ENCODE measurements at regions not wholly inside any gene's neighbourhood (a gene's known extent, or its start where the extent isn't known, plus 50 kb on each side); places are given as distances from the start of the nearest gene placed in this dataset.

DNA sequence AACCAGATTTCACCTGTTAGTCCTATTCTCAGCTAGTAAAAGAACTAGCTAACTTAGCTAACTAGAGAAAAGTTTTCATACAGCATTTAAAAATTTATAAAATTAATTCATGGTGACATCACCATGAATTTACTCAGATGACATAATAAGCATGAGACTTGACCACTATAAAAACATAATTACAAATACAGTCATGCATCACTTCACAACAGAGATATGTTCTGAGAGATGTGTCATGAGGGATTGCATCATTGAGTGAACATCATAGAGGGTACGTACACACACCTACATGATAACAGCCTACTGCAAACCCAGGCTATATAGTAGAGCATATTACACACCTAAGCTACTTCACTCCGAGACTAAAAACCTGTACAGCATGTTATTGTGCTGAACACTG, 481.3 kb upstream of the CHAC2 start:
- Histone ChIP-seq H3K4me1 (ENCODE audit: low read length) (no peaks in the 10 kb centered on the region), H3K9me3 (ENCODE audit: low read length) (no peaks in the 10 kb centered on the region), H3K9me2 (replicated peaks; ENCODE audit: insufficient read depth, low read length) (no peaks in the 10 kb centered on the region), H3K4me2 (ENCODE audit: low read depth, low read length, poor library complexity, severe bottlenecking) (no peak overlapping the region), H4K20me1 (ENCODE audit: insufficient read depth, low read depth, low read length) (no peaks in the 10 kb centered on the region), H3K4me3 (ENCODE audit: low read length) (no peak overlapping the region), H3K79me2 (ENCODE audit: low read length) (no peaks in the 10 kb centered on the region), H2AFZ (ENCODE audit: low read length) (no peak overlapping the region), H3K27ac (ENCODE audit: low read length) (no peak overlapping the region), H3K36me3 (ENCODE audit: insufficient read depth, low read length) (no peaks in the 10 kb centered on the region), H3K9ac (ENCODE audit: low read length) (no peak overlapping the region), H3K27me3 (ENCODE audit: low read length) (no peaks in the 10 kb centered on the region)
- no peak for DNase-seq

DNA sequence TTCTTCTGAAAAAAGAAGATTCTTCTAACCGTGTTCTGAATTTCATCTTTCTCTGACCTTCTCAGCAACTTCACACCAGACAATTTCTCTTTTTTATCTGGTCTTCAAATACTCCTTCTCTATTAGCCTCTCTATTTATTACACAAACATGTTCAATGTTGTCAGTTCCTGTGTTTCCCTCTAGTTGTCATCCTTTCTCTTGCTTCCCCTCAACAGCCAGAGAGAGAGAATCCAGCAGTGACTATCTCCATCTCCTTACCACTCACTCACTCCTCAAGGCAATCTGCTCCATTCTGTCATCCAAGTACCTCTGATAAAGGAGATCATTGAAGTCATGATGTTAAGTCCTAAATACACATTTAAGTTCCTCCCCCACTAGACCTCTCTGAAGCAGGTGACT, 491.9 kb upstream of the CHAC2 start:
- Histone ChIP-seq H3K4me3 (ENCODE audit: low read length) (no peak overlapping the region), H3K27ac (ENCODE audit: low read length) (no peak overlapping the region)

DNA sequence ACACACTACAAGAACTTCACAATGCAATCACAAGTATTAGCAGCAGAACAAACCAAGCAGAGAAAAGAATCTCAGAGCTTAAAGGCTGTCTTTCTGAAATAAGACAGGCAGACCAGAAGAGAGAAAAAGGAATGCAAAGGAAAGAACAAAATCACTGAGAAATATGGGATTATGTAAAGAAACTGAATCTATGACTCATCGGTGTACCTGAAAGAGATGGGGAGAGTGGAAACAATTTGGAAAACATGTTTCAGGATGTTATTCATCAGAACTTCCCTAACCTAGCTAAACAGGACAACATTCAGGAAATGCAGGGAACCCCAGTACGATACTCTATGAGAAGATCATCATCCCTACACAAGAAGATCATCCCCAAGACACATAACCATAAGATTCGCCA, 499.0 kb upstream of the CHAC2 start:
- no peak overlapping the region for H3K4me3 ChIP-seq (ENCODE audit: low read length)
- H3K9ac ChIP-seq (ENCODE audit: low read length) = no peak overlapping the region
- H3K4me1 ChIP-seq (ENCODE audit: low read length) = no peaks in the 10 kb centered on the region
- no peaks in the 10 kb centered on the region for H3K9me2 ChIP-seq (replicated peaks; ENCODE audit: insufficient read depth, low read length)
- no peak for DNase-seq
- H3K27ac ChIP-seq (ENCODE audit: low read length) = no peak overlapping the region
- H2AFZ ChIP-seq (ENCODE audit: low read length) = no peak overlapping the region
- H3K9me3 ChIP-seq (ENCODE audit: low read length) = no peaks in the 10 kb centered on the region
- H3K36me3 ChIP-seq (ENCODE audit: insufficient read depth, low read length) = no peaks in the 10 kb centered on the region
- no peak overlapping the region for H3K4me2 ChIP-seq (ENCODE audit: low read depth, low read length, poor library complexity, severe bottlenecking)
- H3K27me3 ChIP-seq (ENCODE audit: low read length) = no peaks in the 10 kb centered on the region
- no peaks in the 10 kb centered on the region for H3K79me2 ChIP-seq (ENCODE audit: low read length)
- no peaks in the 10 kb centered on the region for H4K20me1 ChIP-seq (ENCODE audit: insufficient read depth, low read depth, low read length)

More for the DNA sequence above, 491.9 kb upstream of the CHAC2 start:
- H3K4me2 ChIP-seq (ENCODE audit: low read depth, low read length, poor library complexity, severe bottlenecking) = no peak overlapping the region
- H3K27me3 ChIP-seq (ENCODE audit: low read length) = no peaks in the 10 kb centered on the region
- H3K79me2 ChIP-seq (ENCODE audit: low read length) = no peaks in the 10 kb centered on the region
- no peaks in the 10 kb centered on the region for H3K9me2 ChIP-seq (replicated peaks; ENCODE audit: insufficient read depth, low read length)
- no peaks in the 10 kb centered on the region for H3K36me3 ChIP-seq (ENCODE audit: insufficient read depth, low read length)
- DNase-seq = no peak
- no peak overlapping the region for H3K9ac ChIP-seq (ENCODE audit: low read length)
- no peaks in the 10 kb centered on the region for H3K4me1 ChIP-seq (ENCODE audit: low read length)
- H2AFZ ChIP-seq (ENCODE audit: low read length) = no peak overlapping the region
- no peaks in the 10 kb centered on the region for H4K20me1 ChIP-seq (ENCODE audit: insufficient read depth, low read depth, low read length)
- H3K9me3 ChIP-seq (ENCODE audit: low read length) = no peaks in the 10 kb centered on the region

DNA sequence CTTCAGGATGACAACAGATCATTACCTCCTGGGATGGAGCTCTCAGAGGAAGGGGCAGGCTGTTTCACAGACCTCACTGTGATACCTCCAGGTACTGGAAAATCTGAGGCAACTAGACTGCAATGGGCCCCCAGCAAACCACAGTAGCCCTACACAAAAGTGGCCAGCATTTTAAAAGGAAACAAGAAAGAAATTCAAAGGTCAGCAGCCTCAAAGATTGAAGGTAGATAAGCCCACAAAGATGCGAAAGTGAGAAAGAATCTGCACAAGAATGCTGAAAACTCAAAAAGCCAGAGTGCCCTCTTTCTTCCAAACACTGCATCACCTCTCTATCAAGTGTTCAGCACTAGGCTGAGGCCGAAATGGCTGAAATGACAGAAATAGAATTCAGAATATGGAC, 499.5 kb upstream of the CHAC2 start:
- H4K20me1 ChIP-seq (ENCODE audit: insufficient read depth, low read depth, low read length) = no peaks in the 10 kb centered on the region

DNA sequence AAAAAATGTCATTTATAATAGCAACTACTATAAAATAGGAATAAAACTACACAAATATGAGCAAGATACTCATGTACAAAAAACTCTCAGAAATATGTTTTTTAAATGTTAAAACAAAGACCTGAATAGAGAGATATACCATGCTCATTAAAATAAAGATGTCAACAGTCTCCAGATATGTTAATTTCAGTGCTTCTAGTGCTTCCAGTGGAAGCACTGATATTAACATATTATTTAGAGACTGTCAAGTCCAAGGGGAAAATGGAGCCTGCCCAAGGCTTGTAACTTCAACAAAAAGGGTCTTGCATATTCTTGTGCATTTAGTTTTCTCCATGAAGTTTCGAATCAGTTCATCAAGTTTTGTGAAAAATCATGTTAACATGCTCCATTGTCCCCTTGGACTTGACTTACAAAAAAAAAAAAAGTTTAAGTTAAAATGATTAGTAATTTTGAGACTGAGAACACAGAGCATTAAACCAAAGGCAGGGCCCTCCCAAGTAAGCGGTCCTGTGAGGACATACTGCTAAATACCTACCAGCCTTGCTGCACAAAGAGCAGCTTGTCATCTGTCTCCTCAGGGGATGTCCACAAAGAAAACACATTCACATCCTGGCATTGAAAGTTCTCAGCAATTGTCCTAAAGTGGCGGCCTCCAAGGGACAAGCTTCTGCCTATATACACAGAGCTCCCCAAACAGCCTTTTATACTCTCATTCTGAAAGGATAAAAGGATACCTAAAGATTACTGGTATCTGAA, 501.9 kb upstream of the CHAC2 start:
- Histone ChIP-seq H3K4me1 (ENCODE audit: low read length) (no peaks in the 10 kb centered on the region), H3K9ac (ENCODE audit: low read length) (no peak overlapping the region), H3K79me2 (ENCODE audit: low read length) (no peaks in the 10 kb centered on the region), H3K36me3 (ENCODE audit: insufficient read depth, low read length) (no peaks in the 10 kb centered on the region), H2AFZ (ENCODE audit: low read length) (no peak overlapping the region), H3K9me3 (ENCODE audit: low read length) (no peaks in the 10 kb centered on the region), H3K4me2 (ENCODE audit: low read depth, low read length, poor library complexity, severe bottlenecking) (no peak overlapping the region), H3K27ac (ENCODE audit: low read length) (no peak overlapping the region), H3K4me3 (ENCODE audit: low read length) (no peak overlapping the region), H3K27me3 (ENCODE audit: low read length) (no peaks in the 10 kb centered on the region), H4K20me1 (ENCODE audit: insufficient read depth, low read depth, low read length) (no peaks in the 10 kb centered on the region), H3K9me2 (replicated peaks; ENCODE audit: insufficient read depth, low read length) (no peaks in the 10 kb centered on the region)
- DNase-seq = peak; percentile 9

More for the DNA sequence above, 499.5 kb upstream of the CHAC2 start:
- H3K4me3 ChIP-seq (ENCODE audit: low read length) = no peak overlapping the region
- H3K4me2 ChIP-seq (ENCODE audit: low read depth, low read length, poor library complexity, severe bottlenecking) = no peak overlapping the region
- no peaks in the 10 kb centered on the region for H3K27me3 ChIP-seq (ENCODE audit: low read length)
- H3K79me2 ChIP-seq (ENCODE audit: low read length) = no peaks in the 10 kb centered on the region
- H3K27ac ChIP-seq (ENCODE audit: low read length) = no peak overlapping the region
- H3K36me3 ChIP-seq (ENCODE audit: insufficient read depth, low read length) = no peaks in the 10 kb centered on the region
- DNase-seq = peak; percentile 41
- no peaks in the 10 kb centered on the region for H3K9me2 ChIP-seq (replicated peaks; ENCODE audit: insufficient read depth, low read length)
- H3K9me3 ChIP-seq (ENCODE audit: low read length) = no peaks in the 10 kb centered on the region
- no peak overlapping the region for H3K9ac ChIP-seq (ENCODE audit: low read length)
- no peaks in the 10 kb centered on the region for H3K4me1 ChIP-seq (ENCODE audit: low read length)
- H2AFZ ChIP-seq (ENCODE audit: low read length) = no peak overlapping the region

DNA sequence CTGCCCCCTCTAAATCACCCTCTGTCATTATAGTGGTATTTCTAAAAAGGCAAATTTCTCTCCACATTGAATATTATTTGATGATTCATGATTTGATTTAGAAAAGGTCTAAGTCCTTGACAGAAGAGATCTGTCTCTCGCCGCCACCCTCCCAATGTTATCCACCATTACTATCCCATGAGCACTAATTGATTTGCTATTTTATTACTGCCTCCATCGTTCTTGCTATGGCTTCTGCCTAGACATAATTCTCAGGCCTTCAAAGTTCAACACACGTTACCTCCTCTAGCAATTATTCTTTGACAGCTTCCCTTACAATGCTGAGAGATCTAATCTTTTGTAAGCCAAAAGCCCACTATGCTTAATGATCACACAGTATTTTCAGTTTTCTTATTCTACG, 507.0 kb upstream of the CHAC2 start:
- no peak overlapping the region for H3K4me2 ChIP-seq (ENCODE audit: low read depth, low read length, poor library complexity, severe bottlenecking)
- H3K27ac ChIP-seq (ENCODE audit: low read length) = no peak overlapping the region
- no peaks in the 10 kb centered on the region for H3K9me2 ChIP-seq (replicated peaks; ENCODE audit: insufficient read depth, low read length)
- no peaks in the 10 kb centered on the region for H3K9me3 ChIP-seq (ENCODE audit: low read length)
- no peaks in the 10 kb centered on the region for H3K36me3 ChIP-seq (ENCODE audit: insufficient read depth, low read length)
- H3K4me1 ChIP-seq (ENCODE audit: low read length) = no peaks in the 10 kb centered on the region
- no peaks in the 10 kb centered on the region for H3K79me2 ChIP-seq (ENCODE audit: low read length)
- no peak overlapping the region for H2AFZ ChIP-seq (ENCODE audit: low read length)
- H3K4me3 ChIP-seq (ENCODE audit: low read length) = no peak overlapping the region
- no peaks in the 10 kb centered on the region for H4K20me1 ChIP-seq (ENCODE audit: insufficient read depth, low read depth, low read length)
- no peaks in the 10 kb centered on the region for H3K27me3 ChIP-seq (ENCODE audit: low read length)
- DNase-seq = no peak
- H3K9ac ChIP-seq (ENCODE audit: low read length) = no peak overlapping the region

DNA sequence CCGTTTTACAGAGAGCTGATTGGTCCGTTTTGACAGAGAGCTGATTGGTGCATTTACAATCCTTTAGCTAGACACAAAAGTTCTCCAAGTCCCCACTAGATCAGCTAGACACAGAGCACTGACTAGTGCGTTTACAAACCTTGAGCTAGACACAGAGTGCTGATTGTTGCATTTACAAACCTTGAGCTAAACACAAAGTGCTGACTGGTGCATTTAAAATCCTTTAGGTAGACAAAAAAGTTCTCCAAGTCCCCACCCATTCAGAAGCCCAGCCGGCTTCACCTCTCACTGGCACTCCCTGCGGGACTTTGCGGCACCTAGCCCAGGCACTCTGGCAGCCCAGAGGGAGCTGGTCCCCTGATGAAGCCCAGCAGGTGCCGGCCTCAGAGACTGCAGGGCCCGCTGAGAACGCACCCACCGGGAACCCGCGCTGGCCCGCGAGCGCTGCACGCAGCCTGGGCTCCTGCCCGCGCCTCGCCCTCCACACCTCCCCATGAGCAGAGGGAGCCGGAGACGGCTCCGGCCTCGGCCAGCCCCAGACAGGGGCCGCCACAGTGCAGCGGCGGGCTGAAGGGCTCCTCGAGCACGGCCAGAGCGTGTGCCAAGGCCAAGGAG, 508.1 kb upstream of the CHAC2 start:
- H3K4me3 ChIP-seq (ENCODE audit: low read length) = no peak overlapping the region
- no peaks in the 10 kb centered on the region for H3K27me3 ChIP-seq (ENCODE audit: low read length)
- H3K36me3 ChIP-seq (ENCODE audit: insufficient read depth, low read length) = no peaks in the 10 kb centered on the region
- no peak overlapping the region for H2AFZ ChIP-seq (ENCODE audit: low read length)
- H3K4me1 ChIP-seq (ENCODE audit: low read length) = no peaks in the 10 kb centered on the region
- H3K9me2 ChIP-seq (replicated peaks; ENCODE audit: insufficient read depth, low read length) = no peaks in the 10 kb centered on the region
- H3K9ac ChIP-seq (ENCODE audit: low read length) = no peak overlapping the region
- no peaks in the 10 kb centered on the region for H3K79me2 ChIP-seq (ENCODE audit: low read length)
- H3K4me2 ChIP-seq (ENCODE audit: low read depth, low read length, poor library complexity, severe bottlenecking) = no peak overlapping the region
- no peak for DNase-seq
- H3K9me3 ChIP-seq (ENCODE audit: low read length) = no peaks in the 10 kb centered on the region
- no peak overlapping the region for H3K27ac ChIP-seq (ENCODE audit: low read length)
- H4K20me1 ChIP-seq (ENCODE audit: insufficient read depth, low read depth, low read length) = no peaks in the 10 kb centered on the region

DNA sequence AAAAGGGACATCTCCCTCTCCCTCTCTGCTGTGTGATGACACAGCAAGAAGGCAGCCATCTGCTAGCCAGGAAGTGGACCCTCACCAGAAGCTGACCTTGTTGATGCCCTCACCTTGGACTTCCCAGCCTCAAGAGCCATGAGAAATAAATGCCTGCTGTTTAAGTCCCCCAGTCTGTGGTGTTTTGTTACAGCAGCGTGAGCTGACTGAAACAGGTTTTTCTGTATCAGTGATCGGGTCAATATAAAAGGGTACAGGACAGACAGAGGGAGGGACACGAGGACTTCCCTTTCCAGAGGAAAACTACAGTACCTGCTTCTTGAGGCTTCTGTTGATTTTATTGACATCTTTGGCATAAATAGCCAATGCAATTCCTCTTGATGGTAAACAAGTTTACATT, 510.3 kb upstream of the CHAC2 start:
- no peaks in the 10 kb centered on the region for H3K79me2 ChIP-seq (ENCODE audit: low read length)
- no peaks in the 10 kb centered on the region for H3K27me3 ChIP-seq (ENCODE audit: low read length)
- H3K9me3 ChIP-seq (ENCODE audit: low read length) = no peaks in the 10 kb centered on the region
- H4K20me1 ChIP-seq (ENCODE audit: insufficient read depth, low read depth, low read length) = no peaks in the 10 kb centered on the region
- H3K9ac ChIP-seq (ENCODE audit: low read length) = no peak overlapping the region
- H3K4me1 ChIP-seq (ENCODE audit: low read length) = no peaks in the 10 kb centered on the region
- H3K4me2 ChIP-seq (ENCODE audit: low read depth, low read length, poor library complexity, severe bottlenecking) = no peak overlapping the region
- no peak overlapping the region for H3K4me3 ChIP-seq (ENCODE audit: low read length)
- no peak overlapping the region for H2AFZ ChIP-seq (ENCODE audit: low read length)
- DNase-seq = peak; percentile 4
- H3K27ac ChIP-seq (ENCODE audit: low read length) = no peak overlapping the region
- H3K9me2 ChIP-seq (replicated peaks; ENCODE audit: insufficient read depth, low read length) = no peaks in the 10 kb centered on the region
- no peaks in the 10 kb centered on the region for H3K36me3 ChIP-seq (ENCODE audit: insufficient read depth, low read length)

Data from Karpas-422 (cell line).